Liver (tissue), 8 donors: ENCODE measurements at regions not wholly inside any gene's neighbourhood (a gene's known extent, or its start where the extent isn't known, plus 50 kb on each side); places are given as distances from the start of the nearest gene placed in this dataset.

Experiments used
- DNase-seq: peaks from one replicate; pipeline ENCODE4 v3.0.0-alpha.2; 2017; ENCODE audit warnings: low spot score
- H3K27ac ChIP-seq, 2 donors: one replicate each; pipeline ENCODE4 v1.7.0; 2013; ENCODE audit warnings: inconsistent platforms in 2 of 2, low read length in 2 of 2, control low read depth in 1 of 2, low read depth in 1 of 2, mild to moderate bottlenecking in 1 of 2
- H3K27me3 ChIP-seq, 4 donors: one replicate each; pipeline versions ENCODE4 v1.6.1 to v1.7.0; 2013; ENCODE audit warnings: low read length in 3 of 4, inconsistent platforms in 1 of 4, mild to moderate bottlenecking in 1 of 4, moderate library complexity in 1 of 4; ENCODE audit not compliant: control insufficient read depth in 4 of 4, insufficient read depth in 4 of 4
- H3K36me3 ChIP-seq, 4 donors: one replicate each; pipeline versions ENCODE4 v1.6.1 to v1.7.0; 2013; ENCODE audit warnings: low read length in 3 of 4, mild to moderate bottlenecking in 3 of 4, low read depth in 1 of 4, moderate library complexity in 1 of 4; ENCODE audit not compliant: control insufficient read depth in 4 of 4, insufficient read depth in 3 of 4
- H3K4me1 ChIP-seq, 4 donors: one replicate each; pipeline versions ENCODE4 v1.6.1 to v1.7.0; 2013; ENCODE audit warnings: low read length in 3 of 4, mild to moderate bottlenecking in 3 of 4, moderate library complexity in 1 of 4; ENCODE audit not compliant: control insufficient read depth in 4 of 4, insufficient read depth in 4 of 4
- H3K4me3 ChIP-seq, 3 donors: one replicate each; pipeline versions ENCODE4 v1.6.1 to v1.7.0; 2013; ENCODE audit warnings: low read length in 3 of 3, control low read depth in 1 of 3, low read depth in 1 of 3, mild to moderate bottlenecking in 1 of 3
- H3K9ac ChIP-seq, 2 donors: one replicate each; pipeline ENCODE4 v1.7.0; 2013; ENCODE audit warnings: low read length in 2 of 2, mild to moderate bottlenecking in 2 of 2, moderate library complexity in 2 of 2, control low read depth in 1 of 2, low read depth in 1 of 2
- H3K9me3 ChIP-seq, 4 donors: one replicate each; pipeline versions ENCODE4 v1.6.1 to v1.7.0; 2013; ENCODE audit warnings: low read length in 3 of 4; ENCODE audit not compliant: control insufficient read depth in 4 of 4
- ATF3 ChIP-seq: IDR thresholded peaks from 2 replicates; pipeline ENCODE4 v1.6.1; 2016; ENCODE audit warnings: antibody characterized with exemption
- CTCF ChIP-seq: fragments of 150-350 bp; IDR thresholded peaks from 2 replicates; pipeline ENCODE4 v1.5.1; 2017; ENCODE audit warnings: improper control_type of control experiment, low read depth, low read length; ENCODE audit not compliant: missing input control
- EGR1 ChIP-seq, 2 donors: IDR thresholded peaks; 2 replicates each; pipeline ENCODE4 v1.6.1; 2016 to 2018; ENCODE audit warnings: antibody characterized with exemption in 2 of 2, low read depth in 2 of 2
- FOXA1 ChIP-seq: IDR thresholded peaks from 2 replicates; pipeline ENCODE4 v1.6.1; 2016; ENCODE audit warnings: antibody characterized with exemption
- FOXA2 ChIP-seq: IDR thresholded peaks from 2 replicates; pipeline ENCODE4 v1.6.1; 2016; ENCODE audit warnings: antibody characterized with exemption
- GABPA ChIP-seq, 2 donors: IDR thresholded peaks in 1 of 2; conservative IDR thresholded peaks in 1 of 2; 2 replicates each; pipeline ENCODE4 v1.6.1; 2016; ENCODE audit warnings: antibody characterized with exemption in 2 of 2, mild to moderate bottlenecking in 1 of 2, moderate library complexity in 1 of 2
- HNF4A ChIP-seq, 2 donors: conservative IDR thresholded peaks; 2 replicates each; pipeline ENCODE4 v1.6.1; 2016; ENCODE audit warnings: antibody characterized with exemption in 2 of 2, mild to moderate bottlenecking in 2 of 2
- HNF4G ChIP-seq: IDR thresholded peaks from 2 replicates; pipeline ENCODE4 v1.6.1; 2016; ENCODE audit warnings: antibody characterized with exemption
- JUND ChIP-seq, 2 donors: IDR thresholded peaks; 2 replicates each; pipeline ENCODE4 v1.6.1; 2016; ENCODE audit warnings: antibody characterized with exemption in 2 of 2
- NR2F2 ChIP-seq: IDR thresholded peaks from 2 replicates; pipeline ENCODE4 v1.6.1; 2016; ENCODE audit warnings: antibody characterized with exemption
- RAD21 ChIP-seq, 2 donors: IDR thresholded peaks; 2 replicates each; pipeline ENCODE4 v1.6.1; 2016; ENCODE audit warnings: antibody characterized with exemption in 2 of 2, mild to moderate bottlenecking in 2 of 2
- RXRA ChIP-seq, 2 donors: IDR thresholded peaks; 2 replicates each; pipeline ENCODE4 v1.6.1; 2017 to 2018; ENCODE audit warnings: antibody characterized with exemption in 2 of 2, mild to moderate bottlenecking in 1 of 2
- SP1 ChIP-seq: IDR thresholded peaks from 2 replicates; pipeline ENCODE4 v1.6.1; 2018; ENCODE audit warnings: antibody characterized with exemption, mild to moderate bottlenecking
- TAF1 ChIP-seq: conservative IDR thresholded peaks from 2 replicates; pipeline ENCODE4 v1.6.1; 2016; ENCODE audit warnings: antibody characterized with exemption, mild to moderate bottlenecking
- YY1 ChIP-seq: IDR thresholded peaks from 2 replicates; pipeline ENCODE4 v1.6.1; 2016; ENCODE audit warnings: antibody characterized with exemption, mild to moderate bottlenecking
- ZBTB33 ChIP-seq: IDR thresholded peaks from 2 replicates; pipeline ENCODE4 v1.6.1; 2016; ENCODE audit warnings: antibody characterized with exemption
- WGBS: extraction: QIAGEN DNeasy Blood & Tissue Kit; methylation state at CpG from one replicate; pipeline ENCODE4 v1.1.7; 2013; 5-methylcytosine and 5-hydroxymethylcytosine counted together
- TF ChIP-seq, protein P1 (sequence below): IDR thresholded peaks from 2 replicates; pipeline ENCODE4 v1.6.1; 2016; ENCODE audit warnings: antibody characterized with exemption
- TF ChIP-seq, protein P2 (sequence below): IDR thresholded peaks from 2 replicates; pipeline ENCODE4 v1.6.1; 2016; ENCODE audit warnings: antibody characterized with exemption, mild to moderate bottlenecking
- donor health status: healthy.
- donor health status: healthy.
- donor health status: healthy.
- donor health status: healthy.
- donor health status: healthy.

GRCh38 chr3:78253860-78254259, 1214.0 kb downstream of the ROBO2 start:
- 94% methylated on average over 3 of the region's 3 CpGs for WGBS

GRCh38 chr3:78255403-78255802, 1215.5 kb downstream of the ROBO2 start:
- H3K9ac ChIP-seq, result no peak overlapping the region
- H3K9me3 ChIP-seq, result no peaks in the 10 kb centered on the region
- no peaks in the 10 kb centered on the region for H3K36me3 ChIP-seq
- no peak for DNase-seq
- H3K4me1 ChIP-seq, result no peaks in the 10 kb centered on the region
- no peak for TF ChIP-seq YY1
- no peak for TF ChIP-seq HNF4A (conservative IDR thresholded peaks at IDR 0.05)
- no peak for TF ChIP-seq ZBTB33
- no peak for TF ChIP-seq RXRA (IDR thresholded peaks at IDR 0.05)
- TF ChIP-seq JUND (IDR thresholded peaks at IDR 0.05), result no peak
- no peak for TF ChIP-seq TAF1
- no peak for TF ChIP-seq RAD21 (IDR thresholded peaks at IDR 0.05)
- H3K27me3 ChIP-seq, result no peaks in the 10 kb centered on the region
- H3K4me3 ChIP-seq, result no peak overlapping the region
- 78% methylated on average over 1 of the region's 1 CpG for WGBS
- no peak overlapping the region for H3K27ac ChIP-seq

More at GRCh38 chr3:78253860-78254259, 1214.0 kb downstream of the ROBO2 start:
- Histone ChIP-seq H3K27me3 (no peaks in the 10 kb centered on the region), H3K27ac (no peak overlapping the region), H3K9me3 (no peaks in the 10 kb centered on the region), H3K4me1 (no peaks in the 10 kb centered on the region), H3K9ac (no peak overlapping the region), H3K36me3 (no peaks in the 10 kb centered on the region), H3K4me3 (no peak overlapping the region)
- no peak for TF ChIP-seq EGR1 (IDR thresholded peaks at IDR 0.05; ENCODE audit: low read depth in 2 of 2)
- TF ChIP-seq YY1, result no peak
- TF ChIP-seq HNF4A (conservative IDR thresholded peaks at IDR 0.05), result no peak
- TF ChIP-seq, protein P1, sequence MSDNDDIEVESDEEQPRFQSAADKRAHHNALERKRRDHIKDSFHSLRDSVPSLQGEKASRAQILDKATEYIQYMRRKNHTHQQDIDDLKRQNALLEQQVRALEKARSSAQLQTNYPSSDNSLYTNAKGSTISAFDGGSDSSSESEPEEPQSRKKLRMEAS, result no peak
- TF ChIP-seq FOXA1, result no peak
- no peak for TF ChIP-seq SP1
- no peak for TF ChIP-seq TAF1
- TF ChIP-seq NR2F2, result no peak
- TF ChIP-seq FOXA2, result no peak
- no peak for DNase-seq

- no peaks in the 10 kb centered on the region for H3K4me1 ChIP-seq
- H3K36me3 ChIP-seq, result no peaks in the 10 kb centered on the region
- H3K9ac ChIP-seq, result no peak overlapping the region
- no peaks in the 10 kb centered on the region for H3K9me3 ChIP-seq
- no peak overlapping the region for H3K4me3 ChIP-seq
- WGBS, result 67% methylated on average over 1 of the region's 1 CpG
- DNase-seq, result no peak
- no peaks in the 10 kb centered on the region for H3K27me3 ChIP-seq
- no peak overlapping the region for H3K27ac ChIP-seq
- TF ChIP-seq ATF3 (no peak), EGR1 (IDR thresholded peaks at IDR 0.05; ENCODE audit: low read depth in 2 of 2) (no peak), YY1 (no peak), JUND (IDR thresholded peaks at IDR 0.05) (no peak), HNF4A (conservative IDR thresholded peaks at IDR 0.05) (no peak), RXRA (IDR thresholded peaks at IDR 0.05) (no peak), FOXA1 (no peak), HNF4G (no peak), TAF1 (no peak), CTCF (no peak), SP1 (no peak), GABPA (IDR thresholded peaks at IDR 0.05 in 1 of 2, conservative IDR thresholded peaks at IDR 0.05 in 1 of 2) (no peak)
- TF ChIP-seq, protein P2, sequence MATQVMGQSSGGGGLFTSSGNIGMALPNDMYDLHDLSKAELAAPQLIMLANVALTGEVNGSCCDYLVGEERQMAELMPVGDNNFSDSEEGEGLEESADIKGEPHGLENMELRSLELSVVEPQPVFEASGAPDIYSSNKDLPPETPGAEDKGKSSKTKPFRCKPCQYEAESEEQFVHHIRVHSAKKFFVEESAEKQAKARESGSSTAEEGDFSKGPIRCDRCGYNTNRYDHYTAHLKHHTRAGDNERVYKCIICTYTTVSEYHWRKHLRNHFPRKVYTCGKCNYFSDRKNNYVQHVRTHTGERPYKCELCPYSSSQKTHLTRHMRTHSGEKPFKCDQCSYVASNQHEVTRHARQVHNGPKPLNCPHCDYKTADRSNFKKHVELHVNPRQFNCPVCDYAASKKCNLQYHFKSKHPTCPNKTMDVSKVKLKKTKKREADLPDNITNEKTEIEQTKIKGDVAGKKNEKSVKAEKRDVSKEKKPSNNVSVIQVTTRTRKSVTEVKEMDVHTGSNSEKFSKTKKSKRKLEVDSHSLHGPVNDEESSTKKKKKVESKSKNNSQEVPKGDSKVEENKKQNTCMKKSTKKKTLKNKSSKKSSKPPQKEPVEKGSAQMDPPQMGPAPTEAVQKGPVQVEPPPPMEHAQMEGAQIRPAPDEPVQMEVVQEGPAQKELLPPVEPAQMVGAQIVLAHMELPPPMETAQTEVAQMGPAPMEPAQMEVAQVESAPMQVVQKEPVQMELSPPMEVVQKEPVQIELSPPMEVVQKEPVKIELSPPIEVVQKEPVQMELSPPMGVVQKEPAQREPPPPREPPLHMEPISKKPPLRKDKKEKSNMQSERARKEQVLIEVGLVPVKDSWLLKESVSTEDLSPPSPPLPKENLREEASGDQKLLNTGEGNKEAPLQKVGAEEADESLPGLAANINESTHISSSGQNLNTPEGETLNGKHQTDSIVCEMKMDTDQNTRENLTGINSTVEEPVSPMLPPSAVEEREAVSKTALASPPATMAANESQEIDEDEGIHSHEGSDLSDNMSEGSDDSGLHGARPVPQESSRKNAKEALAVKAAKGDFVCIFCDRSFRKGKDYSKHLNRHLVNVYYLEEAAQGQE, result no peak
Measured at GRCh38 chr3:78256123-78256522, 1216.2 kb downstream of the ROBO2 start.
